ENCODE measurements at regions not wholly inside any gene's neighbourhood (a gene's known extent, or its start where the extent isn't known, plus 50 kb on each side); places are given as distances from the start of the nearest gene placed in this dataset.

DNA sequence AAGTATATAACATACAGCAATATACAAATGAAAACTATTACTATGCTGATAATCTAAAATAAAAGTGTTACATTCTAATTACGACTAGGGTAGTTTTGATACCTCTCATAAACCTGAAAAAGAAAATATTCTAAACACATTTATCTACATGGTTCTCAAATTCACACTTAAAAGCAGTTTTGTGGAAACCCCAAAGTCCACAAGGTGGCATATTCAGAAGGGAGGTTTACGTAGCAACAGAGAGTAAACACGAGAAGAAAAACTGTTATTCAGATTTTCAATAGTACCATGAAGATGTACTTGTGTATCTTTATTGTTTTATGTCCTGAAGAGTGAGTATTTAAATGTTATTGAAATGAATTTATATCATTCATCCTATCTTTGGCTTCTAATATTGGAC, 275.9 kb upstream of the KLHL1 start:
- DNase-seq (ENCODE audit: low spot score): no peak

GRCh38 chr13:70380809-70381208, 272.6 kb upstream of the KLHL1 start:
- DNase-seq (ENCODE audit: low spot score): no peak

GRCh38 chr13:70375718-70376117, 267.5 kb upstream of the KLHL1 start:
- DNase-seq (ENCODE audit: low spot score): no peak

DNA sequence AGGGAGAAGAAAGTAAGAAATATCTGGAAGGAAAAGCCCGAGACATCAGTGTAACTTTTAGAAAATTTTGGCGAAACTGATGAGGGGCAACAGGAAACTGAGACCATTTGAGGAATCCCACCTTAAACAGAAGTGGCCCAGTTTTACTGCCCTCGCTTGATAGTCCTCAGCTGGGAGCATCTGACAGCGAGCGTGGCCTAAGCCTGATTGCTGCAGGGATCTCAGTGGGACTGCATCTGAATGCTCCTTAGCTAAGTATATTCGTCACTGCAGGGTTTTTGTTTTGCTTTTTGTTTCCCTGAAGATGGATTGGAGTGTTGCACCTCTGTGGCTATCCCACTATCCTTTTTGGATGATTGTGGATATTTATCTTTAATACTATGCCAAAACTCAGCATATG, 262.7 kb upstream of the KLHL1 start:
- DNase-seq (ENCODE audit: low spot score): no peak

DNA sequence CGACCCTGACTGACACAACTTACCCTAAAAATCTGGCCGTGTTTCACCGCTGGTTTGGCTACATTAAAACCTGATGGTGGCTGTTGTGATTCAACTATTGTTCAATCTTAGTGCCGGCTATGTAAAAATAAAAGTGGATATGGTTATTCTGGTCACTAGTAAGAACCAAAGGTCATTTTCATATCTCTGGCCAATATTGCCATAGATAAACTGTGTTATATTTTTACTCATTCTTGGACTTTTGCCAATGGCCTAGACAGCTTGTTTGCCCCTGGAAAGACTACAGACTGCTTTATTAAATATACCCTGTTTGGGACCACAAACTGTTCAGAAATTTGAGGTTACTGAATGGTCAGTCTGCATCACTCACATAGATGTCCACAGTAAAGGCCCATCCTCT, 258.5 kb upstream of the KLHL1 start:
- no peak for DNase-seq (ENCODE audit: low spot score)

DNA sequence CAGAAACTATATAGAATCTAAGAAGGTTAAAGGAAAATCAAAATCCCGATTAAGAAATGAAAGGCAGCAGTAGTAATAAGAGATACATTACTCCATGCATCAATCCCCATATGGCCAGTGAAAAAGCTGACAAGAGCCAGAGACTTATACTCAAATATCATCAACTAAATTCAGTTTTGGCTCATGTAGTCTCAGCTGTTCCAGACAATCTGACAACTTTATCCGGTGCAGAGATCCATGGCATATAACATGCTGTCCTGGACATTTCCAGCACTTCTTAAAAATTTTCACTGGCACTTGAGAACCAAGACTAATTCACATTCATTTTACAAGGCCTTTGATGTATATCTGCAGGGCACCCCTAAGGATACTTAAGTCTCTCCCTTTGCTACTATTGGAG, 255.7 kb upstream of the KLHL1 start:
- no peak for DNase-seq (ENCODE audit: low spot score)

GRCh38 chr13:70362820-70363570, 254.7 kb upstream of the KLHL1 start:
- DNase-seq (ENCODE audit: low spot score): no peak

DNA sequence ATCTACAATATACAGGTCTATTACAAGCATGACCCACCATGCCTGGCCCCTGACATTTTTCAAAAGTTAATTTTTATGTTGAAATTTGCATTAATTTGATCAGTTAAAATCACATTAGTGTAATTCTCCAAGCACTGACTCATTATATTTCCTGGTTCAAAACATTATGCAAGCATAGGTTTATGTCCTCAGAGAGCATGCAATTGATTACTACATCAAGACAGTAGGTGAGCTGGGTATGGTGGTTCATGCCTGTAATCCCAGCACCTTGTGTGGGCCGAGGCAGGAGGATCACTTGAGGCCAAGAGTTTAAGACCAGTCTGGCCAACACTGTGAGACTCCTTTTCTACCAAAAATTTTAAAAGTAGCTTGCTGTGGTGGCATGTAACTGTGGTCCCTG, 248.8 kb upstream of the KLHL1 start:
- DNase-seq (ENCODE audit: low spot score): no peak

- DNase-seq (ENCODE audit: low spot score): no peak
These were observed 244.8 kb upstream of the KLHL1 start for GRCh38 chr13:70353096-70353495.

DNA sequence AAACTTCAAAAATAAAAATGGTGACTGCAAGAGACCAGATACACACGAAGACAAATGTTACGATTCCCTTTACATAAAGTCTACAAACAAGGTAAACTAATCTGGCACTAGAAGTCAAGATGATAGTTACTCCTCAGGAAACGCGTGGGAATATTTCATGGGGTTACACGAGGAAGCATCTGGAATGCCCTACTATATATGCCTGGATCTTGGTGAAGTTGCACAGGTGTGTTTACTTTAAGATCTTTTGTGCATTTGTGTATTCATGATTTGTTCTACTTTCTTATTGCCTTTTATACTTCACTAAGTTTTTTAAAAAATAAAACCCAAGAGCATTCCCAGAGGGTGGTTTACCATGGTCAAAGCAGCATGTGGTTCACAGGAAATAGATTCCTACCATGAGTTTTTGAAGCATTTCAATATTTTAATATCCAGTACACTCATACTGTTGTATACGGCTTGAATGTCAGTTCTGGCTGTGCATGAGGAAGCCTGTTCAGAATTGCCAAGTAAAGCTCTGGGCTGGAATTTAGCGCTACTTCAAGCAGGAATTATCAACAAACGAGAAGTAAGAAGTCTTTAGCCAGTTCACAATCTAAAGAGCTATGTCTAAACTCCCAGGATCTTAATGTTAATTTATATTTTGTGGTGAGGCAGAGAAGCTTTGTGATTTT, 239.8 kb upstream of the KLHL1 start:
- no peak for DNase-seq (ENCODE audit: low spot score)

- no peak for DNase-seq (ENCODE audit: low spot score)
These were observed 231.5 kb upstream of the KLHL1 start for GRCh38 chr13:70339738-70340137.

GRCh38 chr13:70338609-70339008, 230.4 kb upstream of the KLHL1 start:
- DNase-seq (ENCODE audit: low spot score): no peak

GRCh38 chr13:70336866-70337265, 228.6 kb upstream of the KLHL1 start:
- no peak for DNase-seq (ENCODE audit: low spot score)

DNA sequence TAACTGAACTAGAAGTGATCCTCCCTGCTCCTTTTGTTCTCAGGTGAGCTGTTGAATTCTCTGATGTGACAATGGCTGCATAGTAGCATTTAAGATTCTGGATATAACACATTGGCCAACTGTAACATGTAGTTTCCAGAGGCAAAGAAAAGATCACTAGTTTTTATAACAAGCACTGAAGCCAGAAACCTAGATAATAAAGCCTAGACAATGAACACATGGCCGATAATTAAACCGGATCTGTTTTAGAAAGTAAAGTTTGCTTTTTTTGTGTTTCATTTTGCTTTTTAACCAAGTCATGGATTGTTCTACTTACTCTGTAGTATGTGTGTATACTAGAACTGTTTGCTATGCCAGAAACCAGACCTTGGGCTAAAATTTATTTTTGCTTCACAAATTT, 225.5 kb upstream of the KLHL1 start:
- no peak for DNase-seq (ENCODE audit: low spot score)

DNA sequence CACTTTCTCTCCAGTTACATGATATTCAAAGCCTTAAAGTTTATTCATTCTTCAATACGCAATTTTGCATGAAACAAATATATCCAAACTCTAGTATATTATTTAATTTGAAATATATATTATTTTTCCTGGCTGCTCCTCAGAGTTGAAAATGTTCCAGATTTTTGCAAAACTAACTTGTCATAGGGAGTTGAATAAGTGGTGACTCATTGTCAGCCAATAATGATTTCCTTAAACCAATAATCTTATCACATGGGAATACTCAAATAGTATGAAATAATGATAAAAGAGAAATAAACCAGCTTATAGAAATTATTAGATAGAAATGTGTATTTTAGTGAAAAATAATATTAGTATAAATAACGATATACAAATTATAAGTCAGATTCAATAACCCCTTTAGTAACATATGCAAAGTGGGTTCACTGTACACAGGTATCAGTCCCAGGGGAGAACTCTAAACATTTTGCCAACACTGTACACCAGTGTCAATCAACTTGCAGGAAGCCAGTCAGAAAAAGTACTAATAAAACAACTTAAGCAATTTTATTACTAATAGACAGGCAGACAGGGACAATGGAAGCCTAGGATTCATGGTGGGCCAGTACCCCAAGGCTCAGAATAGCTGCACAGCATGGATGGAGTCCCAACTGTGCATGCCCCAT, 222.6 kb upstream of the KLHL1 start:
- no peak for DNase-seq (ENCODE audit: low spot score)

- DNase-seq (ENCODE audit: low spot score): no peak
These were observed 216.3 kb upstream of the KLHL1 start for GRCh38 chr13:70324519-70324918.

DNA sequence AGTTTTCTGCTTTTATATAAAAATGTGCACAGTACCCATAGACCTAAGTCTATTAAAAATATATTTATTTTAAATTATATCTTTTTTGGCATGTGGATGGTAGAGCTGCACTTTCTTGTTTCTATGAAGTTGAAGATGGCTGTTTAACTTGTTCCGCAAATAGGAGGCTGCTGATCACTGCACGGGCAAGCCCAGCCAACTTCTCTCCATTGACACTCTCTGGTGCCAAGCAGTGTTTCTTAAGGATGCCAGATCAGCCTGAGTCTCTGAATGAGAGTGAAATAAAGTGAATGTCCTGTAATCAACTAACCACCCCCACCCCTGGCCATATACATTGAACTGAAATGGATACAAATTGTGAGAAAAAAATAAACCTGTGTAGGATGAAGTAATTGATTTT, 202.9 kb upstream of the KLHL1 start:
- DNase-seq (ENCODE audit: low spot score): no peak

- DNase-seq (ENCODE audit: low spot score): no peak
These were observed 202.3 kb upstream of the KLHL1 start for GRCh38 chr13:70310396-70311119.

DNA sequence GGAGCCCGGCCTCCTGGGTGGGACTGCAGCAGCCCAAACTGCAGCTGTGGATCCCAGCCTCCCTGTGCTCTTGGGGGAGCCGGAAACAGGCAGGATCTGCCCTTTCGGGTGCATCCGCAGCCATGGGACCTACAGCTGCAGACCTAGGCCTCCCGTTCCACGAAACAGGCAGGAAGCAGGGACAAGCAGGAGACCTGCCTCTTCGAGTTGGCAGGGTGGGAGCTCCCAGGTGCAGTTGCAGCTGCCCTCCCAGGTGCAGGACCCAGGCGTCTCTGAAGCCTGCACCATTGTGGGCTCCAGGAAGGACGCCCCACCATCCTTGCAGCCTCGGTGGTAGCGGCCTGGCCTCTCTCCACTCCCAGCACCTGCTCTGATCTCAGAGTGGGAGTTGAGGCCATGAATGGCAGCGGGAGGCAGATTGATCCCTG, 189.0 kb upstream of the KLHL1 start:
- DNase-seq (ENCODE audit: low spot score): no peak

GRCh38 chr13:70284371-70284770, 176.1 kb upstream of the KLHL1 start:
- DNase-seq (ENCODE audit: low spot score): no peak

DNA sequence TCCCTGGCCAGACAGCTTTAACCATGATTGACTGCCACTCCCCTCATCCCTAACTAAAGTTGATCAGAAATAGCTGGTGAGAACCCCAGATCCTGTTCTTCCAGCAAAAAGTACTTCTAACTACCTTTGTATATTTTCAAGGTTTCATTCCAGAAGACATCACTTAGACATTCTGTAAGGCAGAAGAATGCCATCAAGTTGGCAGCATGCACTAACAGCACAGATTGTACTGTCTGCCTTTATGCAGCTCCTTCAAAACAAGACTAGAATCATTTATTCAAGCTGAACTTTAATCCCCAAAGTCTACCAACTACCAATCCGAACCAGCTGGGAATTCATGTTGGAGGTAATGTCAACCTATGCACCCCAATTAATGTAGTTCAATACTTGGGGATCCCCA, 167.6 kb upstream of the KLHL1 start:
- no peak for DNase-seq (ENCODE audit: low spot score)

GRCh38 chr13:70255406-70255991, 147.2 kb upstream of the KLHL1 start:
- no peak for DNase-seq (ENCODE audit: low spot score)
